Heart left ventricle (tissue), 13 donors: ENCODE measurements at regions not wholly inside any gene's neighbourhood (a gene's known extent, or its start where the extent isn't known, plus 50 kb on each side); places are given as distances from the start of the nearest gene placed in this dataset.

Experiments used
- POLR2A ChIP-seq, 2 donors: fragments of 450-650 bp; IDR thresholded peaks; one replicate each; pipeline ENCODE4 v1.6.1; 2017; ENCODE audit warnings: antibody characterized with exemption in 2 of 2, mild to moderate bottlenecking in 2 of 2, moderate library complexity in 2 of 2
- TF ChIP-seq, protein P1 (sequence below), 12 donors: fragments of 200-600 bp; sonication (generic) in 4 of 12; IDR thresholded peaks; one replicate each; pipeline versions ENCODE4 v1.5.0 to v1.8.0; 2018 to 2022; ENCODE audit warnings: antibody characterized with exemption in 12 of 12, mild to moderate bottlenecking in 5 of 12
- donor health status: ischemic (EF 13 %, LVEDD 7.1; RV severe dilation, severe dysfunction).
- donor health status: DM: no; HTN: yes; CAD: no.
- donor health status: DM: no; HTN: no; CAD: no.
- donor health status: ischemic (EF 25% LVEDD 6.9; RV normal size, moderate dysfunction).
- donor health status: ischemic (EF 25% LVEDD 5.7; RV mildly dilated, moderate dysfunction).
- donor health status: ischemic (EF 35%, LVEDD 5.7; RV mildly dilated, moderate dysfunction).
- donor health status: nonischemic (EF 11% LVEDD 7.7; RV severe dilation, severe dysfunction).
- donor health status: DM: yes; HTN: yes; CAD: no.
- donor health status: PGD.
- donor health status: ischemic (EF 29% LVEDD 5.4; RV normal size, mild dysfunction).
- donor health status: nonischemic (EF 23%, LVEDD 6.1; RV moderate dilation, normal function).

DNA sequence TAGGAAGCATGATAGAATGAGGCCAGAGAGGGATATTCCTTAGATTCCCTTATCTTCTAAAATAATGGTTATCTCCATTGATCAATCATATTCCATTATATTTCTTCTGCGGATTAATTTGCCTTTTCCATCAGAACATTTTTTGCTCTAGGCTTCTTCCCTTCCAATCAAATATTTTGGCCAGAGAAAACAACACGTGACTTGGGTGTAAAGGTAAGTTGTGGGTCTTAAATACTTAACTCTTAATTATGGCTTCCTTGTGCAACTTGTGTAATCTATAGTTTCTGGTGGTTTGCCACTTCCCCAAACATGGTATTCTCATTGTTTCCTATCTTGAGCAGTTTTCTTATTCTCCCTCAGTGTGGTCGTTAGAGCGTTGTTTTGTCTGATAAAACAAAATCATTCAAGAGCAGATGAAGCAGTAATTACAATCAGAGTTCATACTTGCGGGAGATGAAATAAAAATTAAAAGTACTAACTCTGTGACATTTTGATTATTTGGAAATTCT, 889.3 kb downstream of the MAT2B start:
- no peak for TF ChIP-seq POLR2A (IDR thresholded peaks at IDR 0.05)
- TF ChIP-seq, protein P1, sequence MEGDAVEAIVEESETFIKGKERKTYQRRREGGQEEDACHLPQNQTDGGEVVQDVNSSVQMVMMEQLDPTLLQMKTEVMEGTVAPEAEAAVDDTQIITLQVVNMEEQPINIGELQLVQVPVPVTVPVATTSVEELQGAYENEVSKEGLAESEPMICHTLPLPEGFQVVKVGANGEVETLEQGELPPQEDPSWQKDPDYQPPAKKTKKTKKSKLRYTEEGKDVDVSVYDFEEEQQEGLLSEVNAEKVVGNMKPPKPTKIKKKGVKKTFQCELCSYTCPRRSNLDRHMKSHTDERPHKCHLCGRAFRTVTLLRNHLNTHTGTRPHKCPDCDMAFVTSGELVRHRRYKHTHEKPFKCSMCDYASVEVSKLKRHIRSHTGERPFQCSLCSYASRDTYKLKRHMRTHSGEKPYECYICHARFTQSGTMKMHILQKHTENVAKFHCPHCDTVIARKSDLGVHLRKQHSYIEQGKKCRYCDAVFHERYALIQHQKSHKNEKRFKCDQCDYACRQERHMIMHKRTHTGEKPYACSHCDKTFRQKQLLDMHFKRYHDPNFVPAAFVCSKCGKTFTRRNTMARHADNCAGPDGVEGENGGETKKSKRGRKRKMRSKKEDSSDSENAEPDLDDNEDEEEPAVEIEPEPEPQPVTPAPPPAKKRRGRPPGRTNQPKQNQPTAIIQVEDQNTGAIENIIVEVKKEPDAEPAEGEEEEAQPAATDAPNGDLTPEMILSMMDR (IDR thresholded peaks at IDR 0.05), result no peak
